Gastroesophageal sphincter (tissue), 4 donors: ENCODE measurements at regions not wholly inside any gene's neighbourhood (a gene's known extent, or its start where the extent isn't known, plus 50 kb on each side); places are given as distances from the start of the nearest gene placed in this dataset.

Experiments
- ATAC-seq: fragments of 150-250 bp; one replicate; pipeline ENCODE4 v1.9.1; 2016; ENCODE audit warnings: mild to moderate bottlenecking, moderate library complexity
- H3K27ac ChIP-seq, 4 donors: fragments of 200-600 bp; sonication (generic) in 3 of 4; 1 replicate in 3 of 4; 2 replicates in 1 of 4; pipeline ENCODE4 v1.5.1; 2016 to 2019
- H3K27me3 ChIP-seq: fragments of 200-600 bp; sonication (generic); one replicate; pipeline ENCODE4 v1.5.1; 2019
- H3K36me3 ChIP-seq, 2 donors: fragments of 200-600 bp; sonication (generic); one replicate each; pipeline ENCODE4 v1.5.1; 2019; ENCODE audit warnings: control low read depth in 1 of 2
- H3K4me1 ChIP-seq, 3 donors: fragments of 200-600 bp; sonication (generic); 1 replicate in 2 of 3; 2 replicates in 1 of 3; pipeline ENCODE4 v1.5.1; 2016 to 2019; ENCODE audit warnings: control low read depth in 2 of 3
- H3K4me3 ChIP-seq, 2 donors: fragments of 200-600 bp; sonication (generic); one replicate each; pipeline ENCODE4 v1.5.1; 2019; ENCODE audit warnings: mild to moderate bottlenecking in 1 of 2, moderate library complexity in 1 of 2
- H3K9me3 ChIP-seq, 3 donors: fragments of 200-600 bp; sonication (generic); one replicate each; pipeline ENCODE4 v1.5.1; 2017 to 2019; ENCODE audit warnings: control low read depth in 2 of 3
- EP300 ChIP-seq: sonication (generic); formaldehyde crosslinking; IDR thresholded peaks from one replicate; pipeline ENCODE4 v1.6.1; 2017; ENCODE audit warnings: antibody characterized with exemption, mild to moderate bottlenecking
- POLR2A ChIP-seq, 2 donors: fragments of 450-650 bp; IDR thresholded peaks; one replicate each; pipeline ENCODE4 v1.6.1; 2017; ENCODE audit warnings: antibody characterized with exemption in 2 of 2, mild to moderate bottlenecking in 2 of 2, moderate library complexity in 1 of 2
- POLR2AphosphoS5 ChIP-seq: sonication (generic); formaldehyde crosslinking; IDR thresholded peaks from one replicate; pipeline ENCODE4 v1.6.1; 2017; ENCODE audit warnings: antibody characterized with exemption
- WGBS, 2 donors: methylation state at CpG; one replicate each; pipeline ENCODE4 v1.1.5; 2018; ENCODE audit warnings: low coverage in 1 of 2; 5-methylcytosine and 5-hydroxymethylcytosine counted together
- TF ChIP-seq, protein P1 (sequence below), 4 experiments: fragments of 200-600 bp in 2 of 4; fragments of 450-650 bp in 2 of 4; sonication (generic) in 1 of 4; IDR thresholded peaks; one replicate each; pipeline ENCODE4 v1.5.1; 2017 to 2019; ENCODE audit warnings: antibody characterized with exemption in 4 of 4, mild to moderate bottlenecking in 2 of 4, moderate library complexity in 2 of 4

DNA sequence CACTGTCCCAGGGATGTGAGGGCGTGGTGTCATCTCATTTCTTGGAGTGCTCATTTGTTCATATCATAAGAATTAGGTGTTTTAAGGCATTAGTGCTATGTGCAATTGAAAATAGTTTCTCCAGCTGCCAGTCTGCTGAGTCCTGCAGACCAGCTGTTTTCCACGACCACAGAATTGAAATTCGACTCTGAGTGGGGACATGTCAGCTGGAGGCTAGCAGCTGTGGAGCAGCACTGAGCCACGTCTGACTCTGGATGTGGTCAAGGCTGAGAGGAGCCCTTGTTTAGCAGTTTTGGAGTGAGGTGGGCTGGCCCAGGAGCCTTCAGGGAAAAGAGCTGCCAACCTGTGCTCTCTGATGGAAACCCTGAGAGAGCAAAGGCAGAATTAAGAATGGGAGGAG lies 156.3 kb upstream of the GRB10 start:
- Histone ChIP-seq H3K4me3 (no peak overlapping the region), H3K36me3 (no peaks in the 10 kb centered on the region), H3K4me1 (no peaks in the 10 kb centered on the region), H3K27ac (no peak overlapping the region), H3K27me3 (no peaks in the 10 kb centered on the region), H3K9me3 (peaks cover 0 to 10% (median 0%) of the 10 kb centered on the region in 3 donors)
- TF ChIP-seq EP300 (no peak), POLR2AphosphoS5 (no peak), POLR2A (IDR thresholded peaks at IDR 0.05) (no peak)
- TF ChIP-seq, protein P1, sequence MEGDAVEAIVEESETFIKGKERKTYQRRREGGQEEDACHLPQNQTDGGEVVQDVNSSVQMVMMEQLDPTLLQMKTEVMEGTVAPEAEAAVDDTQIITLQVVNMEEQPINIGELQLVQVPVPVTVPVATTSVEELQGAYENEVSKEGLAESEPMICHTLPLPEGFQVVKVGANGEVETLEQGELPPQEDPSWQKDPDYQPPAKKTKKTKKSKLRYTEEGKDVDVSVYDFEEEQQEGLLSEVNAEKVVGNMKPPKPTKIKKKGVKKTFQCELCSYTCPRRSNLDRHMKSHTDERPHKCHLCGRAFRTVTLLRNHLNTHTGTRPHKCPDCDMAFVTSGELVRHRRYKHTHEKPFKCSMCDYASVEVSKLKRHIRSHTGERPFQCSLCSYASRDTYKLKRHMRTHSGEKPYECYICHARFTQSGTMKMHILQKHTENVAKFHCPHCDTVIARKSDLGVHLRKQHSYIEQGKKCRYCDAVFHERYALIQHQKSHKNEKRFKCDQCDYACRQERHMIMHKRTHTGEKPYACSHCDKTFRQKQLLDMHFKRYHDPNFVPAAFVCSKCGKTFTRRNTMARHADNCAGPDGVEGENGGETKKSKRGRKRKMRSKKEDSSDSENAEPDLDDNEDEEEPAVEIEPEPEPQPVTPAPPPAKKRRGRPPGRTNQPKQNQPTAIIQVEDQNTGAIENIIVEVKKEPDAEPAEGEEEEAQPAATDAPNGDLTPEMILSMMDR (IDR thresholded peaks at IDR 0.05): no peak
- WGBS, 2 donors: 37 to 86% methylated on average over 1 to 3 of the region's 4 CpGs
- no peak for ATAC-seq

DNA sequence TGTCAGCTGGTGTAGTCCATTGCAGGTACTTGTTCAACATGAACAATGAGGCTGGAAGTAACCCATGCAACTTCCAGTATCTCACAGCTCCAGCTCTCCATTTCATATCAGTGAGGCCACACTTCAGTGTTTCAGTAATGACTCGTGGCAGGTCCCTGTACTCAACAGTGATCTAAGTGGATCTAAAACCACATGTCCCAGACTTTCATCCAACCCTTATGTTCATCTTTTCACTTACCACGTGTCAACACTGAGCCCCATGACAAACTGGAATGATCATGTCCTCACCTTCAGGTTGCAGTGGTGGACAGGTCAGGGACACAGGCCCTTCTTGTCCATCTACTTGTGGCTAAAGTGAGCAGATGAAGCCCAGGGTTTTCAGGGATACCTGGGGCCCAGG lies 155.0 kb upstream of the GRB10 start:
- Histone ChIP-seq H3K4me3 (no peak overlapping the region), H3K27me3 (no peaks in the 10 kb centered on the region), H3K27ac (no peak overlapping the region), H3K9me3 (peaks cover 0 to 11% (median 0%) of the 10 kb centered on the region in 3 donors), H3K4me1 (no peaks in the 10 kb centered on the region), H3K36me3 (no peaks in the 10 kb centered on the region)
- TF ChIP-seq EP300 (no peak), POLR2AphosphoS5 (no peak), POLR2A (IDR thresholded peaks at IDR 0.05) (no peak)
- TF ChIP-seq, protein P1 (IDR thresholded peaks at IDR 0.05): no peak
- WGBS, 2 donors: 80% methylated on average over 2 of the region's 2 CpGs; no CpG with 5 or more reads in 1 of the 2 donors
- ATAC-seq: no peak

DNA sequence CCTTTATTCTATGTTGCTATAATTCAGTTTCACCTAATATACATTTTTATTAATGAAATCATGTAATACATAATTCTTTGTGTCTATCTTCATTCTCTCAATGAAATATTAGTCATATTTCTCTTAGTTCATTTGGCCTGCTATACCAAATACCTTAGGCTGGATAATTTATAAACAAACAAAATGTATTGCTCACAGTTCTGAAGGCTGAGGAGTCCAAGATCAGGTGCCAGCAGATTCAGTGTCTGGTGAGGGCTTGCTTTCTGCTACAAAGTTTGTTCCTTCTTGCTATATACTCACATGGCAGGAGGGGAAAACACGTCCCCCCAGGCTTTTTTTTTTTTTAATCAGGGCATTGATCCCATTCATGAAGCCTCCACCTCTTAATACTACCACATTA lies 143.4 kb upstream of the GRB10 start:
- Histone ChIP-seq H3K4me3 (no peak overlapping the region), H3K36me3 (no peaks in the 10 kb centered on the region), H3K27ac (no peak overlapping the region), H3K4me1 (no peaks in the 10 kb centered on the region), H3K9me3 (no peaks in the 10 kb centered on the region), H3K27me3 (no peaks in the 10 kb centered on the region)
- WGBS, 2 donors: 38 to 63% methylated on average over 1 of the region's 1 CpG
- ATAC-seq: no peak
- TF ChIP-seq, protein P1 (IDR thresholded peaks at IDR 0.05): no peak
- no peak for TF ChIP-seq POLR2A (IDR thresholded peaks at IDR 0.05)
- TF ChIP-seq POLR2AphosphoS5: no peak
- TF ChIP-seq EP300: no peak

DNA sequence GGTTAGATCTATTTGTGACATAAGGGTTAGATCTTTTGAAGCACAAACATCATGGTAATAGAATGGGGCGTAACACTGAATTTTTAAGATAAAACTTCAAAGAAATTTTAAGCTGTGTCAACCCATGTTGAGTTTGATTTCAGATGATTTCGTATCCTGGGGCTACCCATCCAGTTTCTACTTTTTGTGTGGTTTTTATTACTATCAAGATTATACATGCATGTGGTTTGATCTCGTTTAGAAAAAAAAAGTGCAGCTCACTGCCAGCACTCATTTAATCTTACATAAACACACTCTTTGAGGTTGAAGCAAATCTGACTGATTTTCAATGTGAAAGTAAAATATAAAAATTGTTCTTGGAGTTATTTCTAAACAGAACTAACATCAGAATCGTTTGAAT lies 140.8 kb upstream of the GRB10 start:
- Histone ChIP-seq H3K4me1 (no peaks in the 10 kb centered on the region), H3K9me3 (no peaks in the 10 kb centered on the region), H3K27ac (no peak overlapping the region), H3K36me3 (no peaks in the 10 kb centered on the region), H3K27me3 (no peaks in the 10 kb centered on the region), H3K4me3 (no peak overlapping the region)
- 40 to 64% methylated on average over 4 of the region's 4 CpGs for WGBS, 2 donors
- TF ChIP-seq EP300 (no peak), POLR2A (IDR thresholded peaks at IDR 0.05) (no peak), POLR2AphosphoS5 (no peak)
- TF ChIP-seq, protein P1 (IDR thresholded peaks at IDR 0.05): no peak
- no peak for ATAC-seq

DNA sequence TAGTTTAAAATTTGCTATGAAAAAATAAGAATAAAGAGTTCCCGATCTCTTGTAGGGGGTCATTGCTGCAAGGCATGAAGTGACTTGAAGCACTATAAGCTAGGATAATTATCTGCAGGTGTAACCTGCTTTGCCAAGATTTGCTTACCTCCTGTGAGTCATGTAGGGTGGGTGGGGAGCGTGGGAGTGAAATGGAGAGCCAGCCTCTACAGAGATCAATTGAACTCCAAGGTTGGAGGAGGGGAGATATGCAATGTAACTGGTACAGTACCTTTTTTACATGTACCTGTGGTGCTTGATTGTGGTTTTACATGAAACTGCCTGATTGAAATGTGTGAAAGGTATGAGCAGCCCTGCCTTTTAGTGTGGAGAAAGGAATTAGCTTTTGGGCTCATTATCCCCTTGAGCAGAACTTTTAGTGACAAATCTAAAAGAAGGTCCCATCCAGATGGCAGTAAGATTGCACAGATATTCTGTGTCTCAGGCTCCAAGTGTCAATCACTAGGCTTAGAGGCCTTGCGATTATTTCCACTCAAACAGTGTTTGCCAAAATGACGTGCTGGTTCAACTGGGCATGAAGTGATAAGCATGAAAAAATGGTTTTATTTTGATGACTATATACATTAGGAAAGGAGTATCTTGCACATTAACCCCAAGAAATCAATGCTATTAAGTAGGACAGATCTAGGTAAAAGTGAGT lies 138.6 kb upstream of the GRB10 start:
- 70 to 76% methylated on average over 4 of the region's 4 CpGs for WGBS, 2 donors
- no peak overlapping the region for H3K27ac ChIP-seq
- no peaks in the 10 kb centered on the region for H3K27me3 ChIP-seq
- H3K4me1 ChIP-seq: no peaks in the 10 kb centered on the region
- no peaks in the 10 kb centered on the region for H3K36me3 ChIP-seq
- no peaks in the 10 kb centered on the region for H3K9me3 ChIP-seq
- ATAC-seq: no peak
- H3K4me3 ChIP-seq: no peak overlapping the region
- no peak for TF ChIP-seq POLR2A (IDR thresholded peaks at IDR 0.05)
- no peak for TF ChIP-seq EP300
- TF ChIP-seq, protein P1 (IDR thresholded peaks at IDR 0.05): no peak
- no peak for TF ChIP-seq POLR2AphosphoS5
